ENCODE measurements at regions not wholly inside any gene's neighbourhood (a gene's known extent, or its start where the extent isn't known, plus 50 kb on each side); places are given as distances from the start of the nearest gene placed in this dataset.

DNA sequence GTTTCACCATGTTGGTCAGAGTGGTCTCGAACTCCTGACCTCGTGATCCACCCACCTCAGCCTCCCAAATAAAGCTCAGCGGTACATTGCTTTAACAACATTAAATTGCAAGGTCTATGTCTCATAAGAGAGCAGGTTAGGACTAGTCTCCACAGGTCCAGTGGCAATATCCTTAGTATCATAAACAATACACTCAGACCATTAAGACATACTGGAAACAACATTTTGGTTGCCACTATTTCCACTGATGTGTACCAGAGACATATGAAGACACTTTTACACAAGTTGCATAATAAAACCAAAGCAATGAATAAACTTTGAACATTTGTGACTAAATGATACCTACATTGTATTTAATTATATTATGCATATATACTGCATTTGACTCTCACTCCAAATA is 1130.0 kb downstream of the TSN start:
- ChIA-PET CTCF (ENCODE audit: partially characterized antibody) (no interaction called here), POLR2A (ENCODE audit: partially characterized antibody) (no interaction called here)
- Histone ChIP-seq H3K4me3 (ENCODE audit: extremely low read depth in 1 of 4, insufficient read depth in 2 of 4, low read depth in 3 of 4, low read length in 4 of 4) (no peak overlapping the region), H2AFZ (ENCODE audit: low read length) (no peak overlapping the region), H2AK5ac (ENCODE audit: low read depth, low read length) (no peak overlapping the region), H3K36me3 (ENCODE audit: control insufficient read depth in 2 of 4, insufficient read depth in 4 of 4, low read length in 3 of 4) (no peaks in the 10 kb centered on the region), H3K9me3 (ENCODE audit: insufficient read depth in 2 of 2, low read depth in 1 of 2, low read length in 1 of 2) (no peaks in the 10 kb centered on the region), H4K8ac (ENCODE audit: extremely low read depth, insufficient read depth, low read length) (no peak overlapping the region), H3K4ac (replicated peaks; ENCODE audit: insufficient read length, low read depth, low read length) (no peak overlapping the region), H3K79me2 (ENCODE audit: control insufficient read depth in 1 of 2, insufficient read depth in 2 of 2, low read length in 2 of 2) (no peaks in the 10 kb centered on the region), H3K23ac (ENCODE audit: insufficient read length) (no peak overlapping the region), H2BK12ac (ENCODE audit: low read depth, low read length) (no peak overlapping the region), H3K23me2 (ENCODE audit: low read depth, low read length) (no peaks in the 10 kb centered on the region), H3K18ac (ENCODE audit: extremely low read depth, low read length) (no peak overlapping the region), H3K27ac (ENCODE audit: low read depth, low read length) (no peak overlapping the region), H4K20me1 (replicated peaks in 1 of 2; ENCODE audit: control insufficient read depth in 1 of 2, insufficient read depth in 2 of 2, low read length in 2 of 2) (no peaks in the 10 kb centered on the region), H3K56ac (replicated peaks; ENCODE audit: insufficient read length, low read depth, low read length) (no peak overlapping the region), H2BK5ac (ENCODE audit: low read depth, low read length) (no peak overlapping the region), H3K4me1 (replicated peaks in 1 of 4; ENCODE audit: control insufficient read depth in 3 of 4, insufficient read depth in 4 of 4, low read length in 3 of 4) (no peaks in the 10 kb centered on the region), H3K27me3 (replicated peaks in 1 of 4; ENCODE audit: control insufficient read depth in 3 of 4, extremely low read depth in 1 of 4, insufficient read depth in 3 of 4, low read length in 3 of 4) (no peaks in the 10 kb centered on the region), H2BK120ac (replicated peaks; ENCODE audit: low read depth, low read length) (no peak overlapping the region), H3K14ac (ENCODE audit: insufficient read length) (no peak overlapping the region), H2BK15ac (ENCODE audit: low read length) (no peak overlapping the region), H3K4me2 (ENCODE audit: insufficient read depth in 1 of 2, low read depth in 2 of 2, low read length in 2 of 2) (no peak overlapping the region), H3K79me1 (ENCODE audit: low read depth, low read length) (no peaks in the 10 kb centered on the region), H4K5ac (ENCODE audit: insufficient read length, low read depth, low read length) (no peak overlapping the region), H2BK20ac (ENCODE audit: low read length) (no peak overlapping the region), H4K91ac (replicated peaks; ENCODE audit: insufficient read length, low read length) (no peak overlapping the region), H3K9ac (replicated peaks in 1 of 4; ENCODE audit: extremely low read depth in 1 of 4, low read depth in 3 of 4, low read length in 3 of 4) (no peak overlapping the region)
- DNase-seq (ENCODE audit: low read depth in 1 of 2, low spot score in 2 of 2) (no peak), FAIRE-seq (no peak)
- 92% methylated on average over 3 of the region's 3 CpGs; no CpG with 5 or more reads in 1 of the 2 experiments for WGBS, 2 experiments (ENCODE audit: extremely low coverage in 1 of 2, insufficient coverage in 1 of 2, insufficient read length in 1 of 2, insufficient replicate concordance in 2 of 2, low coverage in 1 of 2, low lambda C conversion rate in 2 of 2, missing lambda C conversion rate in 1 of 2)
- TF ChIP-seq CREB1 (IDR thresholded peaks at IDR 0.05) (no peak), CBX5 (IDR thresholded peaks at IDR 0.05; ENCODE audit: low read depth, low read length) (no peak), SAP30 (IDR thresholded peaks at IDR 0.05; ENCODE audit: insufficient read depth, insufficient replicate concordance, low read length) (no peak), BCL11A (IDR thresholded peaks at IDR 0.05; ENCODE audit: low read depth in 2 of 2, low read length in 2 of 2) (no peak), SUZ12 (IDR thresholded peaks at IDR 0.05; ENCODE audit: low read length) (no peak), CTBP2 (IDR thresholded peaks at IDR 0.05; ENCODE audit: borderline replicate concordance, insufficient read depth, insufficient read length, low read length) (no peak), JUN (IDR thresholded peaks at IDR 0.05; ENCODE audit: low read depth, low read length) (no peak), USF2 (IDR thresholded peaks at IDR 0.05; ENCODE audit: low read length) (no peak), FOSL1 (IDR thresholded peaks at IDR 0.05; ENCODE audit: insufficient read depth, low read depth, low read length) (no peak), PHF8 (conservative IDR thresholded peaks at IDR 0.05; ENCODE audit: low read depth, low read length) (no peak), MAFK (IDR thresholded peaks at IDR 0.05; ENCODE audit: low read depth, low read length) (no peak), RXRA (IDR thresholded peaks at IDR 0.05; ENCODE audit: insufficient read depth, low read depth, low read length) (no peak), ZNF274 (IDR thresholded peaks at IDR 0.05; ENCODE audit: borderline replicate concordance, extremely low read depth, low read length) (no peak)
